GM19043 (cell line): ENCODE measurements at regions not wholly inside any gene's neighbourhood (a gene's known extent, or its start where the extent isn't known, plus 50 kb on each side); places are given as distances from the start of the nearest gene placed in this dataset.

ENCODE experiments used
- ATAC-seq: cut with Tn5 transposase; IDR thresholded peaks from one replicate; pipeline ENCODE4 v1.9.1; 2021; ENCODE audit warnings: low read depth; ENCODE audit not compliant: unreplicated experiment

DNA sequence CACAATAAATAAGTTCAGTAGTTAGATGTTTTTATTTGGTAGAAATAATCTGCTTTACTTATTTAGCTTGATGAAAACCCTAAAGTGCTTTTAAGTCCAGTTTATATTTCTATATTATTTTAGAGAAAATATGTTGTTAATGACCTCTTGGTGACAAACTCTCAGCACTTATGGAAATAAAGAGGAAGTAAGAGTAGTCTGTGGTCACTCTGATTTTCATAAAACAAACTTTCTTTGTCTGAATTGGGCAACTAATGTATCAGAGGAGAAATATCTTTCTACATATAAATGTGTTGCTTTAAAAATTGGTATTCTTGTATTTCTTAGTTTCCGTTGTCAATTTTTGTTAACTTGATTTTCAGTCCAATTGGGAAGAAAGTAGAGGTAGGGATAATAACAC is 878.9 kb upstream of the SEL1L start:
- no peak for ATAC-seq

GRCh38 chr14:82414853-82415539 is 881.3 kb upstream of the SEL1L start:
- no peak for ATAC-seq

DNA sequence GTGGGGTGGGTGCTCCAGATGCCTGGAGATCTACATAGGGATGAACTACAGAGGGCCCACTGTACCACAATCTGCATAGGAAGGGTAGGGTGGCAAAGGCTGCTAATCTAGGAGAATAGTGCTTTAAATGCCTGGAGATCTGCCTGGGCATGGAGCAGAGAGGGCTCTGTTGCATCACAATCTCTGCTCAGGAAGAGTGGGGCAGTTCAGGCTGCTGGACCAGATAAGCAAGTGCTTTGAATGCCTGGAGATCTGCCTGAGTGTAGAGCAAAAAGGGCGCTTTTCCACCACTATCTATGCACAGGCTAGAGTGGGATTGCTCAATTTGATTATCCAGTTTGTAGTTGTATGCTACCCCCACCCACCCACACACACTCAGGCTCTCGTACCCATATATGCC is 886.3 kb upstream of the SEL1L start:
- no peak for ATAC-seq

- ATAC-seq = no peak
These were observed 887.2 kb upstream of the SEL1L start for GRCh38 chr14:82420871-82421270.

GRCh38 chr14:82421286-82421685 is 887.6 kb upstream of the SEL1L start:
- no peak for ATAC-seq

GRCh38 chr14:82422230-82422629 is 888.6 kb upstream of the SEL1L start:
- ATAC-seq = no peak

- ATAC-seq = no peak
These were observed 891.6 kb upstream of the SEL1L start for GRCh38 chr14:82425261-82425660.

DNA sequence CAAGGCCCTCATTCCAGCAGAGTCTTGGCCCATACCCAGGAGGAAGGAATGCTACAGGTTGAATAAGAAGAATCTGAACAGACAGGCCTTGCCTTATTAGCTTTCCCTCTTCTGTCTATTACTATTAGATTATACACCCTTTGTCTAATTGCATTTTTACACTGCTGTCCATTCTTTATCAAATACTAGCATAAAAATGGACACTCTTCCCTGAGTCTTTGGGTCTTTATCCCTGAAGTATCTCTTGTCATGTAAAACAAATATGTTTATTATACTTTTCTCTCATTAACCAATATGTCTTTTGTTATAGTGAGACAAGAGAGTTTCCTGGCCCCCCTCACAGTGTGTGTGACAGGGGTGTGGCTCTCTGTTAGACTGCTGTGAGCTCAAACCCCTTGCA is 897.4 kb upstream of the SEL1L start:
- ATAC-seq = no peak

- no peak for ATAC-seq
These were observed 898.9 kb upstream of the SEL1L start for GRCh38 chr14:82432301-82433105.

DNA sequence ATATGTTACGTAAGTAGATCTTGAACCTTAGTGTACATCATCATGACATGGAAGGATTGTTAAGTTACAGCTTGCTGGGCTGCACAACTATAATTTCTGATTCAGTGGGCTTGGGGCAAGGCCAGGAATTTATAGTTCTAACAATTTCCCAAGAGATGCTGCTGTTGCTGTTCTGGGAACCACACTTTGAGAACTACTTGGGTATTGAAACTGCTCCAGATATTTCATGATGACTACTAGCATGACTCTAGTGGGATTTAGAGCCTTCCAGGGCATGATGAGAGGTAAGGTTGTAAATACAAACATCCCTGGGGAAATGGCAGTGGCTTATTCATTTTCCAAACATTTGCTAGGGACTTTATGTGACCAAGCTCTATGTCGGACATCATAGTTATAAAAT is 904.8 kb upstream of the SEL1L start:
- no peak for ATAC-seq

DNA sequence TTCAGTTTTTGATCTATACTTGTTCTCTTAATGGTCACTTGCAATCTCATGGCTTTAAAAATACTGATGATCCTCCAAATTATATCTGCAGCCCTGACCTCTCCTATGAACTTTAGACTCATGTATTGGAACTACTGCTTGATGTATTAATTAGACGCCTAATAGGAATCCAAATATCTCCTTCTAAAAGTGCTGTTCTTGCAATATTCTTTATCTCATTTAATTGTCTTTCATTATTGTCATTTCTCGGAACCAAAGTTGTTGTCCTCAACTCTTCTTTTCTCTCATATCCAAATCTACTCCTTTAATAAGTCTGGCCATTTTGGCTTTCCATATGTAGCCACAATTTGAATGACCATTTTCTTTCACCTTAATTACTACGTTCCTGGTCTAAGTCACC is 907.6 kb upstream of the SEL1L start:
- ATAC-seq = no peak

- no peak for ATAC-seq
These were observed 912.3 kb upstream of the SEL1L start for GRCh38 chr14:82445810-82446570.

- no peak for ATAC-seq
These were observed 913.9 kb upstream of the SEL1L start for GRCh38 chr14:82447586-82447985.

GRCh38 chr14:82449926-82450468 is 916.3 kb upstream of the SEL1L start:
- ATAC-seq = no peak

DNA sequence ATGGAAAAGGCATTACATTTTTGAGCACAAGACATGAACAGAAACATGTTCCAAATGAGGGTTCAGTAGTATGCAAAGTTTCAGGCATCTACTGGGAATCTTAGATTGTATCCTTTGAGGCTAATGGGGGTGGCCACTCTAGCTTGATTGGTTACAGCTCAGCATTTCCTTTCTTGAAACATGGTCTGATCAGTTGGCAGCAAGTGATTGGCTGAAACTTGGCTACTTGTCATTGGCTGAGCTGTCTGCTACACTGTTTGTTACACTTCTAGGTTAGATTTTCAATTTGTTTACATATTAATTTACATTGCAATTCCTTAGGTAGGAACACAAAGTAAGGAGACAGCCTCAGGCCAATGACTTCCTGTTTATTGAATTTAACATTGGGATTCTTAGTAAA is 918.0 kb upstream of the SEL1L start:
- ATAC-seq = no peak

- ATAC-seq = no peak
These were observed 948.7 kb upstream of the SEL1L start for GRCh38 chr14:82482345-82482744.

- no peak for ATAC-seq
These were observed 954.8 kb upstream of the SEL1L start for GRCh38 chr14:82488473-82488872.

DNA sequence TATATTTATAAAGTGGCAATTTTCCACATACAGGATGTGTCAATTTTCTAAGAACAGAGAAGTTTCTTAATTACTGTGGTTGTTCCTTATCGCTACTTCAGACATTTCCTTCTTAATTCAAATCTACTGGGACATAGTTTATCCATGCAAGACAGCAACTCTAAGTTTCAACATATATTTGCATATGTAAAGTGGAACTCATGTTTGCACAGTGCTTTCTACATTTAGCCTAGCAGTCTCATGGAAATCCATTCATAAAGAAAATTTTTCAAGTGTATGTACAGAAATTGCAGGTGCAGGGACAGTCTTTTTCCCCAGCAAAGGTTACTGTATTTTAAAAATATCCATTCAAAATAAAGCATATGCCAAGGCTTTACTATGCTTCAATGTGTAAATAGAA is 956.7 kb upstream of the SEL1L start:
- ATAC-seq = no peak

DNA sequence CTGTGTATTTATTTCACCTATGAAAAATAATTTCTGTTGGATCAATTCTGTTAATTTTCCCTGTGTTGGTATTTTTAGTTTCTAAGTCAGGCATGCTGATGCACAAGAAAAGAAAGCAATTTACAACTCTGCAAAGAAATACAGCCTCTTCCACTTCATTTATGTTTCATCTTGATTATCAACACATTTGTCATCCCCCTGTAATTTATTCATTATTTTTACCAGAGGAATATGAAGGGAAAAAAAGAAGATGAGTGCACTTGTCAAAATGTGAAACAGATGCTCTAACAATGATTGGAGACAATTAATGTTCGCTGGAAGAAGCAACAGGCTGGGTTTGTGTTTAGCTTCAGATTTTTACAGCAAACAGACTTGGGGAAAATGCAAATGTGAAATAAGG is 958.5 kb upstream of the SEL1L start:
- ATAC-seq = no peak

GRCh38 chr14:82500222-82500621 is 966.6 kb upstream of the SEL1L start:
- no peak for ATAC-seq

DNA sequence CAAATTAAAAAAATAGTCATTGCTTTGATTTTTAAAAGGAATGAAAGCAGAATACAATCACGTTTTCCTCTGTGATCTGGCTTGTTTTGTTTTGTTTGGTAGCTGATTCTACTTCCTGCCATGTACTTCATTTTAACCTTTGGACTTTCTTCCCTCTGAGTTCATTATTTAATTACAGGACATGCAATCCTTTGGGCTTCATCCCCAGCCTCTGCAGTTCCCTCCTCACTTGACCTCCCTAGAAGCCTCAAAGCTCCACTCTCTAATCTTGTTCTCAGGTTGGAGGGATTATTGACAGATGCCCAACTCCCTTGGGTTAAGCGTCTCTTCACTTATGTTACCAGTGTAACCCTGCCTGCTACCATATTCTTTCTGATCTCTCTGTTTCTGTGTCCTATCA is 967.9 kb upstream of the SEL1L start:
- ATAC-seq = no peak
